Prostate gland (tissue), 2 donors: ENCODE measurements at regions not wholly inside any gene's neighbourhood (a gene's known extent, or its start where the extent isn't known, plus 50 kb on each side); places are given as distances from the start of the nearest gene placed in this dataset.

Experiments
- POLR2A ChIP-seq: fragments of 450-650 bp; IDR thresholded peaks from one replicate; pipeline ENCODE4 v1.6.1; 2016; ENCODE audit warnings: antibody characterized with exemption, mild to moderate bottlenecking
- POLR2AphosphoS5 ChIP-seq: sonication (generic); formaldehyde crosslinking; IDR thresholded peaks from one replicate; pipeline ENCODE4 v1.6.1; 2017; ENCODE audit warnings: antibody characterized with exemption
- TF ChIP-seq, protein P1 (sequence below), 4 experiments: fragments of 200-600 bp in 2 of 4; fragments of 450-650 bp in 2 of 4; sonication (generic) in 2 of 4; IDR thresholded peaks; 1 replicate in 3 of 4; 2 replicates in 1 of 4; pipeline ENCODE4 v1.5.1; 2016 to 2019; ENCODE audit warnings: antibody characterized with exemption in 4 of 4, mild to moderate bottlenecking in 2 of 4, moderate library complexity in 2 of 4

DNA sequence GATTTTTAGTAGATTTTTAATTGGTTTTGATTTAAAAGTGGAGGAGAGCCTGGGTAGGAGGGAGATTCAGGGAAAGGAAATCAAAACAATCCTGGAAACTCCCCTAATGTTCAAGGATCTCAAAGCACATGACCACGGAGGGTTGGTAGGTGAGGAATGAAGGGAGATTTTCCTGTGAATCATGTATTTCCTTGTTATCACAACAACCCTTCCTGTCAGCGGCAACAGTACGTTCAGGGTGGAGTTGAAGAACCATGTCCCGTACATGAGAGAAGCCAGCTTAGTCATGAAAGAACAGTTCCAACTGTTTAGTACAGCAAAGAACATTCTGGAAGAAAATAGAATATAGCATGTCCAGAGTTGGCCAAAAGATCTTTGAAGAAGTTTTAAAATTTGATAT, 79.4 kb upstream of the SCAF8 start:
- peak; percentile 34 for TF ChIP-seq POLR2AphosphoS5
- TF ChIP-seq, protein P1, sequence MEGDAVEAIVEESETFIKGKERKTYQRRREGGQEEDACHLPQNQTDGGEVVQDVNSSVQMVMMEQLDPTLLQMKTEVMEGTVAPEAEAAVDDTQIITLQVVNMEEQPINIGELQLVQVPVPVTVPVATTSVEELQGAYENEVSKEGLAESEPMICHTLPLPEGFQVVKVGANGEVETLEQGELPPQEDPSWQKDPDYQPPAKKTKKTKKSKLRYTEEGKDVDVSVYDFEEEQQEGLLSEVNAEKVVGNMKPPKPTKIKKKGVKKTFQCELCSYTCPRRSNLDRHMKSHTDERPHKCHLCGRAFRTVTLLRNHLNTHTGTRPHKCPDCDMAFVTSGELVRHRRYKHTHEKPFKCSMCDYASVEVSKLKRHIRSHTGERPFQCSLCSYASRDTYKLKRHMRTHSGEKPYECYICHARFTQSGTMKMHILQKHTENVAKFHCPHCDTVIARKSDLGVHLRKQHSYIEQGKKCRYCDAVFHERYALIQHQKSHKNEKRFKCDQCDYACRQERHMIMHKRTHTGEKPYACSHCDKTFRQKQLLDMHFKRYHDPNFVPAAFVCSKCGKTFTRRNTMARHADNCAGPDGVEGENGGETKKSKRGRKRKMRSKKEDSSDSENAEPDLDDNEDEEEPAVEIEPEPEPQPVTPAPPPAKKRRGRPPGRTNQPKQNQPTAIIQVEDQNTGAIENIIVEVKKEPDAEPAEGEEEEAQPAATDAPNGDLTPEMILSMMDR (IDR thresholded peaks at IDR 0.05) = no peak
- TF ChIP-seq POLR2A = no peak
